CD4-positive, alpha-beta T cell treated with Interleukin-17A for 1 hour (primary cell): ENCODE measurements at regions not wholly inside any gene's neighbourhood (a gene's known extent, or its start where the extent isn't known, plus 50 kb on each side); places are given as distances from the start of the nearest gene placed in this dataset.
"Not testable (repeated sequence)": the region's sequence is repeated elsewhere in the genome, so short reads cannot be mapped to it uniquely, and the experiment has no call there.

Source experiments
- DNase-seq: peaks from one replicate; pipeline ENCODE4 v3.0.0-alpha.2; 2020

- DNase-seq = not testable (repeated sequence)
These were observed 194.5 kb downstream of the C1orf94 start for GRCh38 chr1:34371179-34371578.

GRCh38 chr1:34371829-34372532, 195.3 kb downstream of the C1orf94 start:
- DNase-seq = no peak

- DNase-seq = no peak
These were observed 196.2 kb downstream of the C1orf94 start for GRCh38 chr1:34372891-34373290.

GRCh38 chr1:34373912-34374311, 197.2 kb downstream of the C1orf94 start:
- no peak for DNase-seq

- DNase-seq = no peak
These were observed 199.8 kb downstream of the C1orf94 start for GRCh38 chr1:34376531-34376930.

GRCh38 chr1:34378968-34379856, 202.5 kb downstream of the C1orf94 start:
- no peak for DNase-seq

GRCh38 chr1:34379911-34380310, 203.2 kb downstream of the C1orf94 start:
- no peak for DNase-seq

- DNase-seq = no peak
These were observed 203.9 kb downstream of the C1orf94 start for GRCh38 chr1:34380526-34381124.

GRCh38 chr1:34389974-34390373, 213.3 kb downstream of the C1orf94 start:
- DNase-seq = no peak

GRCh38 chr1:34396042-34396441, 219.3 kb downstream of the C1orf94 start:
- no peak for DNase-seq

GRCh38 chr1:34398241-34398915, 221.7 kb downstream of the C1orf94 start:
- no peak for DNase-seq

- no peak for DNase-seq
These were observed 222.2 kb downstream of the C1orf94 start for GRCh38 chr1:34398916-34399275.

- DNase-seq = no peak
These were observed 224.0 kb downstream of the C1orf94 start for GRCh38 chr1:34400675-34401074.

- no peak for DNase-seq
These were observed 226.4 kb downstream of the C1orf94 start for GRCh38 chr1:34403156-34403555.

GRCh38 chr1:34404804-34405203, 228.1 kb downstream of the C1orf94 start:
- no peak for DNase-seq

- no peak for DNase-seq
These were observed 228.7 kb downstream of the C1orf94 start for GRCh38 chr1:34405266-34405959.

GRCh38 chr1:34406377-34406776, 229.7 kb downstream of the C1orf94 start:
- DNase-seq = no peak

GRCh38 chr1:34406833-34407539, 230.3 kb downstream of the C1orf94 start:
- no peak for DNase-seq

- no peak for DNase-seq
These were observed 231.3 kb downstream of the C1orf94 start for GRCh38 chr1:34408011-34408410.

GRCh38 chr1:34409689-34410229, 233.1 kb downstream of the C1orf94 start:
- DNase-seq = no peak

GRCh38 chr1:34412598-34413370, 236.1 kb downstream of the C1orf94 start:
- DNase-seq = no peak
